Esophagus squamous epithelium (tissue), 4 donors: ENCODE measurements at regions not wholly inside any gene's neighbourhood (a gene's known extent, or its start where the extent isn't known, plus 50 kb on each side); places are given as distances from the start of the nearest gene placed in this dataset.

ENCODE experiments used
- CTCF ChIP-seq, 6 experiments: fragments of 450-650 bp in 4 of 6; fragments of 200-600 bp in 2 of 6; sonication (generic) in 2 of 6; IDR thresholded peaks; one replicate each; pipeline ENCODE4 v1.5.1; 2016 to 2019; ENCODE audit warnings: antibody characterized with exemption in 6 of 6, mild to moderate bottlenecking in 4 of 6, moderate library complexity in 4 of 6
- POLR2A ChIP-seq, 4 donors: fragments of 450-650 bp; IDR thresholded peaks; one replicate each; pipeline ENCODE4 v1.6.1; 2017; ENCODE audit warnings: antibody characterized with exemption in 4 of 4, mild to moderate bottlenecking in 4 of 4, moderate library complexity in 3 of 4

GRCh38 chr21:35153671-35154070, 104.6 kb upstream of the RUNX1 start:
- no peak for TF ChIP-seq CTCF (IDR thresholded peaks at IDR 0.05)
- no peak for TF ChIP-seq POLR2A (IDR thresholded peaks at IDR 0.05)
